Ishikawa (cell line): ENCODE measurements at regions not wholly inside any gene's neighbourhood (a gene's known extent, or its start where the extent isn't known, plus 50 kb on each side); places are given as distances from the start of the nearest gene placed in this dataset.

Experiments used
- CEBPB ChIP-seq: IDR thresholded peaks from 2 replicates; pipeline ENCODE4 v1.6.1; 2012
- CREB1 ChIP-seq: IDR thresholded peaks from 2 replicates; pipeline ENCODE4 v1.6.1; 2012; ENCODE audit warnings: low read depth
- EGR1 ChIP-seq: IDR thresholded peaks from 2 replicates; pipeline ENCODE4 v1.6.1; 2012
- EP300 ChIP-seq: IDR thresholded peaks from 2 replicates; pipeline ENCODE4 v1.6.1; 2012; ENCODE audit warnings: borderline replicate concordance
- FOXM1 ChIP-seq: IDR thresholded peaks from 2 replicates; pipeline ENCODE4 v1.6.1; 2012; ENCODE audit warnings: low read depth, borderline replicate concordance
- RAD21 ChIP-seq: IDR thresholded peaks from 2 replicates; pipeline ENCODE4 v1.6.1; 2012; ENCODE audit warnings: low read depth
- REST ChIP-seq: IDR thresholded peaks from 2 replicates; pipeline ENCODE4 v1.6.1; 2012; ENCODE audit warnings: low read depth, mild to moderate bottlenecking
- TAF1 ChIP-seq: IDR thresholded peaks from 2 replicates; pipeline ENCODE4 v1.6.1; 2012; ENCODE audit warnings: low read depth, mild to moderate bottlenecking
- TCF12 ChIP-seq: IDR thresholded peaks from 2 replicates; pipeline ENCODE4 v1.6.1; 2012; ENCODE audit warnings: low read depth
- YY1 ChIP-seq: IDR thresholded peaks from 2 replicates; pipeline ENCODE4 v1.6.1; 2012; ENCODE audit warnings: low read depth
- ZBTB7A ChIP-seq: IDR thresholded peaks from 2 replicates; pipeline ENCODE4 v1.6.1; 2012; ENCODE audit warnings: low read depth
- TF ChIP-seq, protein P1 (sequence below): IDR thresholded peaks from 2 replicates; pipeline ENCODE4 v1.6.1; 2012
- TF ChIP-seq, protein P2 (sequence below): IDR thresholded peaks from 2 replicates; pipeline ENCODE4 v1.6.1; 2012

DNA sequence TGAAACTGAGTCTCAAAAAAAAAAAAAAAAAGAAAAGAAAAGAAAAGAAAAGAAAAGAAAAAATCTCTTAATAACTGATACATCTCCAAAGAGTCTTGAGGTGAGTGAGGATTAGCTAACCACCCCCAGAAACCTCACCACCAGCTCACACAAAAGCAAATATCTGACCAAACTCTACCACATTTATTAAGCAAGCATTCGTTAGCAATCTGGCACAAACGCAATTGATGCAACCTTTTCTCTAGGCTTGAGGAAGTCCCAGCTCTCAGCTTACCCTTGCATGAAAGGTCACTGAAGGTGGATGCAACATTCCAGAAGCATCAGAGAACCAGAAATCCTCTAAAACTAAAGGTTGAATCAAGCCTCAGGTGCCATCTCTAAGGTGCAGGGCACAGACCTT, 231.9 kb upstream of the BCOR start:
- no peak for TF ChIP-seq RAD21
- TF ChIP-seq YY1 = no peak
- TF ChIP-seq, protein P1, sequence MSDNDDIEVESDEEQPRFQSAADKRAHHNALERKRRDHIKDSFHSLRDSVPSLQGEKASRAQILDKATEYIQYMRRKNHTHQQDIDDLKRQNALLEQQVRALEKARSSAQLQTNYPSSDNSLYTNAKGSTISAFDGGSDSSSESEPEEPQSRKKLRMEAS = no peak
- no peak for TF ChIP-seq TCF12
- TF ChIP-seq, protein P2, sequence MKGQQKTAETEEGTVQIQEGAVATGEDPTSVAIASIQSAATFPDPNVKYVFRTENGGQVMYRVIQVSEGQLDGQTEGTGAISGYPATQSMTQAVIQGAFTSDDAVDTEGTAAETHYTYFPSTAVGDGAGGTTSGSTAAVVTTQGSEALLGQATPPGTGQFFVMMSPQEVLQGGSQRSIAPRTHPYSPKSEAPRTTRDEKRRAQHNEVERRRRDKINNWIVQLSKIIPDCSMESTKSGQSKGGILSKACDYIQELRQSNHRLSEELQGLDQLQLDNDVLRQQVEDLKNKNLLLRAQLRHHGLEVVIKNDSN = no peak
- no peak for TF ChIP-seq TAF1
- no peak for TF ChIP-seq FOXM1
- no peak for TF ChIP-seq REST
- no peak for TF ChIP-seq CEBPB
- TF ChIP-seq CREB1 = no peak
- TF ChIP-seq EP300 = no peak
- TF ChIP-seq EGR1 = no peak
- TF ChIP-seq ZBTB7A = no peak
